GM20431 (cell line): ENCODE measurements at regions not wholly inside any gene's neighbourhood (a gene's known extent, or its start where the extent isn't known, plus 50 kb on each side); places are given as distances from the start of the nearest gene placed in this dataset.

ENCODE experiments used
- in situ Hi-C: fragments of 300-500 bp; cut with MseI, MboI; formaldehyde crosslinking; loops from one replicate; pipeline ENCODE4 v1.15.0; 2020; ENCODE audit warnings: low sequenced_read_pairs; ENCODE audit not compliant: unreplicated experiment

DNA sequence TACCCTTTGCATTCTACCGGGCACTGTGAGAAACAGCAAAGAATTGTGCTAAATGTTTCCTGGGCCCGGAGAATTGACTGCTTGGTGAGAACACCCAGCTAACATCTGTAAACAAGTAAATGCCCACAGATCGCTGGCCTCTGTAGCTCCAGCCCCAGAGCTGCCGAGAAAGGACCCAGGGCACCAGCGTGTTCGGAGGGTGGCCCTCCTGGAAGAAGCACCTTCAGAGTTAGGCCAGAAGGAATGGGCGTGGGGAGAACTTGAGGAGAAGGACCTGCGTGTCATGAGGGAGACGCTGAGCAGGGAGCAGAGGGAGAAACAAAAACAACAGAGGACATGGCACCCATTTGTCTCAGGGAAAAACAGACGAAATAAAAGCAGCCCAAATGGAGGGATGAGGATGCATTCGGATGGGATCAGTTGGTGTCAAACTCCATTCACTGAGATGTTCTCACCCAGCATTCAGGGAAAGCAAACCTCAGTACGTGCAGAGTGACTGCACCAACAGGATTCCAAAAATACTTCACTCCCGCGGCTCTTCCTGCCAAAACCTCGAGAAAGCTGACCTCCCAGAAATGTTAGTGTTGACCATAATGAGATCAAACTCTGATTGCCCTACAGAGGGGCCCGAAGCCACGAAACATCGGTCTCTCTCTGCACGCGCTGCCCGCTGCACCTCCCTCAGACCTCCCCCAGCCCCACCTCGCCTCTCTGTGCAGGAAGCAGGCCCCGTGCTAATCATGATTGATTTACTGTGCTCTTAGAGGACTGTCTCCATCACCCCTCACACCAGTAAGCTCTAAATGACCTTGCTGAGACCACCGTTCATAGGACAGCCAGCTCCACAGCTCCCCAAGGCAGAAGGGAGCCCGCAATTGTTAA is 376.3 kb upstream of the SALL3 start:
- in situ Hi-C loops: no loop called here

DNA sequence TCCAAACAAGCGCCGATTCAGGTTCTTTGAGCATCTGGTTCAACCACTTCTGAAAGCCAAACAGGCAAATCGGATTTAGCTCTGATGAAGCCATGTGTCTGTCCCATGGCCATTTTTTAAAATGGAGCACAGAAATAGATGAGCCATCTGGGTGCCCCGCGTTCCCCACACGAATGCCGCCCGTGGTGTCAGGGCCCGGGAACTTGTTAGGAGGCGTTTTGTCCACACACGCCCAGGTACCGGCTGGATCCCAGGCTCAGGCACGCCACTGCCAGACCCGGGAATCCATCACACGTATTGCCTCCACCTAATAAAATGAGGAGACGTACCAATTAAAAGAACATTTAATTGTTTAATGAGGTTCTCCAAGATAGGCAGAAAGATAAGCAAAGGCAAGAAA is 374.4 kb upstream of the SALL3 start:
- in situ Hi-C loops: no loop called here

DNA sequence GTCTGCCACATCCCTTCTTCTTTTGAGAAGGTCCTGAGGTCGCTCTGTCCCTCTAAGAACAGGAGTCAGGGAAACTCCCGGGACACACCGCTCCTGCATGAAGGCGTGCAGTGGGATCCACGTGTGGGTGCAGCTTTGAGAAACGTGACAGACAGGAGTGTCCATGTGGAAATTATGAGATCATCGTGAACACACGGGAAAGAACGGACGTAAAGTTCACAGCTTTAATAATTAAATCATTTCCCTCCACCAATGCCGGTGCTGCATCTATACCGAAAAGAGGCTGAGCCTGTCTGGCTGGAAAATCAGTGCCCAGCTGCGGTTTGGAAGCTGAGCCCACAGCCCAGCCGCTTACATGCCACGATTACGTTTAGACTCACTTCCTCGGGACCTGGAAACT is 372.4 kb upstream of the SALL3 start:
- in situ Hi-C loops: no loop called here

DNA sequence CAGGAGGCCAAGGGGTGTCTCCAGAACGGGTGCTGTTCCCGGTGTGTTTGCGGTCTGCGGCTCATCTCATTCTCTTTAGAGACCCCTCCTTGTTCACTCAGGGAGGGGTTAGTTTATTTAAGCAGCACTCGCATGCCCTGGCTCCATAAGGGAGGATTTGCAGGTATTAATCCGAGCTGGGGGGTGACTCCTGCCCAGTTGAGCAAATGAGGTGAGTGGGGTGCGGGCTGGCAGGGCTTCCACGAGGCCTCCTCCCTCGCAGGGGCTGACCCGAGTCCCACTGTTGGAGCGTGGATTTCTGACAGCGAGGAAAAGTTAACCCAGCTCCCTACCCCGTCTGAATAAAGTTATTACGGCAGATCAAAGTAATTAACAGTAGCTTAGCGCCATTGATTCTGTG is 371.8 kb upstream of the SALL3 start:
- in situ Hi-C loops: no loop called here

DNA sequence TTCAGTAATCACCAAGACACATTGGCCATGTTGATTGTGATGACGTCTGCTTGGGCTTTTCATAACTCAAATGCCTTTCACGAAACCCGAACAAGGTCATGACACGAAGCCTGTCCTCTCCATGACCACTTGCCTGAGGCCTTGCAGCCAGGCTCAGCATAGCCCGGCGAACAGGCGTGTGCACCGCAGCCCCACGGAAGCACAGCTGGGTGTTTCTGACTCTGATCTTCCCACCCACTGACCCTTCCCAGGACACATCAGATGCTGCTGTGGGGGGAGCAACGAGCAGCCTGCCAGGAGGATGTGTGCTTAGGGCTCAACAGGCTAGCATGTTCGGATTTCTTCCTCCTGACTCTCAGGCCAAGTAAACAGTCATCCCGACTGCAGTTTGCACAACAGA is 369.4 kb upstream of the SALL3 start:
- in situ Hi-C loops: no loop called here

DNA sequence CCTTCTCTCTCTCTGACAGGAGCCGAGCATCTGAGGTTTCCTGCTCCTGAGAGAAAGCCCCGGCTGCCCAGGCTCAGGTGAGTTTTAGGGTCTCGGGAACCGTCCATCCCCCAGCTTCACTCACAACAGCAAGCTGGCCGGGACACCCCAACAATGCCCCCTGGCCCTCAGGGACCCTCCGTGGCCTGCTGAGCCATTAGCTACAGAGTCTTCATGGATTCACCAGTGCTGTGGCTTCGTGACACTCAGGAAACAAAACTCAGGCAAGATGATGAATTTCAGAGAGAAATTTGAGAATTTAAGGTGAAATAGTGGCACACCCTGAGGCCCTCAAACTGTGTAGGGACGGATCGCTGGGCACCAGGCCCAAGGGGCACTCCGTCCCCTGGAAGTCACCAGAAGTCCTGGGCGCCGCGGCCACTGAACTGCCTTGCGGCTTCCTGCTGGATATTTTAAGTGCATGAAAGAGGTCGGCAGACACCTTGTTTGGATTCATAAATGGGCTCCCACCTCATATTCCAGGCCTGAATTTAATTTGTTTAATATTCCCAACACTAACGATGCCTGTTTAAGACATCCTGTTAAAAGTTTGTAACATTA is 368.3 kb upstream of the SALL3 start:
- in situ Hi-C loops: no loop called here

DNA sequence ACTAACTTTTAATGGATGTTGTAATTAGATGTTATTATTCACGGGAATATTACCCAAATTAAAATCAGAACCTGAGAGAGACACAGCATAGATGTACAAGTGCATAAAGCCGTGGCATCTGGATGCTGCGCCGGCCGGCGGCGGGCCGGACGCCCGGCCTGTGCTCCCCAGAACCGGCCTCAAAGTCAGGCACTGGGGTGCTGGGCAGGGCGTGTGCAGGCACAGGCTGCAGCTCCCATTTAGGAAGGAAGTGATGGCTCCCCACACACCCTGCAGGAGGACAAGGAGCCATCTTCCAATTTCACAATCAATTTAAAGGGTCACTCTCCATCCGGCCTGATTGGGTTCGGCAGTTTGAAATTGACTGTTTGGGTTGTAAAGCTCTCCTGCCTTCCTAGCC is 367.7 kb upstream of the SALL3 start:
- in situ Hi-C loops: no loop called here

DNA sequence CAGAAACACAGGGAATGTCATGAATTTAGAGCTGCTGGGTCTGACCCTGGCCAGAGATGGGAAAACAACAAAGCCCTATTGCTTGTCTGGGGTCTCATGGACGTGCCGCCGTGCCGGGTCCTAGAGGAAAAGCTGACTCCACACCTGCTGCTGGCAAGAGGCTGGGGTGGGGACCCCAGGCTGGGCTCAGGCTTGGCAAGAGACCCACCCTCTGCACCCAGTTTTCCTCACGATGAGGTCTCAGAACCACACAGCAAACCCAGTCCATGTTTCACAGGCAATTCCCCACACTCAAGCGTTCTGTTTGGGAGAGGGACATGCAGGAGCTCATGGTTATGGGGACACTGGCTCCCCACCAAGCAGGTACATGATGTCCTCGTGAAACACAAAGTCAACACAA is 367.3 kb upstream of the SALL3 start:
- in situ Hi-C loops: no loop called here

DNA sequence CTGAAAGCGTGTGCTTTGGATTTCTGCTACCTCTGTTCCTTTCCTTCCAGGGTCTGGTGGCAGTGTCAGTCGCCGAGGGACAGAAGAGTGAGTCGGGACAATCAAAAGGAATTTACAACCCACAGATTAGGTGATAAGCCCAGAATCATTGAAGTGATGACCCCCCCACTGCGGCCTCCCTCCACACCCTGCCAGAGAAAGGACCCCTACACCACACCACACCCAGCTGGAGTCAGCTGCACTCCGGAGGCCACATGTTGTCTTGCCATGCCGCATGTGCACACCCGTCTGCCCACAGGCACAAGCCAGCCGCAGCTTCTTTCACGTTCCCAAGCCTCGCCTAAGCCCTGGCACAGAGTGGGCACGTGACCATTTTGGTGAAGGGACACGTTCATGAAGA is 366.8 kb upstream of the SALL3 start:
- in situ Hi-C loops: no loop called here

DNA sequence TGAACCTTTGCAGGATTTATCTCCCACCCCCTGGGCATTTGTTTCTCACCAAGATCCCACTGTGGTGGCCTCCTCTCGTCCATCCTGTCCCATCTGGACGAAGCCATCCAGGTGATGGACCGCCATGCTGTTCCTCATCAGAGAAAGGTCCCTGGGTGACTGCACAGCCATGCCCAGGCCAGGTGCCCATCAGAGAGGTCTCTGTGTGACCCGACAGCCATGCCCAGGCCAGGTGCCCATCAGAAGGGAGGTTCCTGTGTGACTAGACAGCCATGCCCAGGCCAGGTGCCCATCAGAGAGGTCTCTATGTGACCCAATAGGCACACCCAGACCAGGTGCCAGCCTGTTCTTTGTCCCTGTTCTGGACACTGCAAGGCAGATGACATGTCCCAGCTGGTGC is 360.9 kb upstream of the SALL3 start:
- in situ Hi-C loops: no loop called here

DNA sequence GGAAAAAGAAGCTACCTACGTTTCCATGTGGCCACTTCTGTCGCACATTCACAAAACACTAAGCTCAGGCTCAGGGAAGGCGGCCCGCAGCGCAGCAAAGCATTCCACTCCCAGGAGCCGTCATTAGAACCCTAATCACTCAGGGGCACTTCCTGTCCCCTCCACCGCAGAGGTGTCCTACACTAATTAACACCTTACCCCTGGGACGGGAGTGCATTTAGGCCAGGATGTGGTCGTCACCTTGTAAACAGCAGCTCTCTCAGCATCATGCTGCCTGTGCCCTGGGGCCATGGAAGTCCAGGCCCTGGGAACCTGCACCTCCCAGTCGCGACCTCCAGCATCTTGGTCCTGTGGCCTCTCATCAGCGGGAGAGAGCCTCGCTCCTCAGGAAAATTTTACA is 359.8 kb upstream of the SALL3 start:
- in situ Hi-C loops: no loop called here

DNA sequence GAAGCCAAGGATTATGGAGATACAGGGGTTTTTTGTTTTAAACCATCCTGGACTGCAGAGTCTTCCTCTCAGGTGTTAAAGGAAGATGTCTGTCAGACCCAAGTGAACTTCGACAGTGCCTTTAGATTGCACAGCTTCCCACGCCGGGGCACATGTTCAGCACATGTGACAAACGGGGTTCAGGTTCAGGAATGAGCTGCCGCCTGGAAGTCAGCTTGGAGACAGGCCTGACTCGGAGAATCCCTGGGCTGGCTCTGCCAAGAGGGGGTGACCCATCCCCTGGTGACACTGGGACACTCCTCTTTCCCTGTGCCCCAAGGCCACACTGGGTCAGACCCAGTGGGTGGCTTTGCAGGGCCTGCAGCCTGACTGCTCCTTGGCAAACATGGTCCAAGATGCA is 359.3 kb upstream of the SALL3 start:
- in situ Hi-C loops: no loop called here

DNA sequence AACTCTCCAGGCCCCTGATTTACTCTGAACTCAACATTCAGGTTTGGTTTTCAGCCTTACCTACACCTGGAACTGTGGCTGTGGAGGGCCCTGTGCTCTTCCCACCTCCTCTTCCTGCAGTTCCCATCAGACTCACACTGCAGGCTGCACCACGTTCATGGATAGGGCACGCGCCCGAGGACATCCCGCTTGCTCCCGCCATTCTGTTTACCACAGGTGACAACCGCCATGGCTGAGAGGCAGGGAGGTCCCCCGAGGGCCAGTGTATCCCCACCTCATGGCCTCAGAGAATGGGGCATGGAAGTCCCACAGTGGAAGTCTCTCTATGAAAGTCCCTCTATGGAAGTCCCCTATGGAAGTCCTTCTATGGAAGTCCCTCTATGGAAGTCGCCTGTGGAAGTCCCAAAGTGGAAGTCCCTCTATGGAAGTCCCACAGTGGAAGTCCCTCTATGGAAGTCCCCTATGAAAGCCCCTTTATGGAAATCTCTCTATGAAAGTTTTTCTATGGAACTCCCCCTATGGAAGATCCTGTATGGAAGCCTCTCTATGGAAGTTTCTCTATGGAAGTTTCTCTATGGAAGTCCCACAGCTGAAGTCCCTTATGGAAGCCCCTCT is 358.4 kb upstream of the SALL3 start:
- in situ Hi-C loops: no loop called here

DNA sequence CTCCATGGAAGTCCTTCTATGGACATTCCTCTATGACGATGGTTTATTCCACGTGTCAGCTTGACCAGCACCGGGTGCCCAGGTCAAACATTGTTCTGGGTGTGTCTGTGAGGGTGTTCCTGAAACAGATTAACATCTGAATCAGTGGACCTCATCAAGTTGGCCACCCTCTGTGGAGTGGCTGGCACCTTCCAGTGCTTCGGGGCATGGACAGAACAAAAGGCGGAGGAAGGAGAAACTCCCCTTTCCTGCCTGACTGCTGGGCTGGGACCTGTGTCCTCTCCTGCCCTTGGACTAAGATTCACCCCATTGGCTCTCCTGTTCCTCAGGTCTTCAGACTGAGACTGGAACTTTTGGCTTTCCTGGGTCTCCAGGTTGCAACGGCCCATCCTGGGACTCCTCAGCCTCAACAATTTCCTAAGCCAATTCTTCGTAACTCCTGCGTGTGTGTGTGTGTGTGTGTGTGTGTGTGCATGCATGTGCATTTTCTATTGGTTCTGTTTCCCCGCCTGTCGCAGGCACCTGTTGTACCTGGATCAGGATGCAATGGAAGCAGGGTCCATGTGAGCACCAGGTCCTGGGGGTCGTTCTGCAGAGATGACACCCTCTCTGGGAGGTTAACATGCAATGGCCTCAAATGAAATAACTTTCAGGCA is 357.2 kb upstream of the SALL3 start:
- in situ Hi-C loops: no loop called here

DNA sequence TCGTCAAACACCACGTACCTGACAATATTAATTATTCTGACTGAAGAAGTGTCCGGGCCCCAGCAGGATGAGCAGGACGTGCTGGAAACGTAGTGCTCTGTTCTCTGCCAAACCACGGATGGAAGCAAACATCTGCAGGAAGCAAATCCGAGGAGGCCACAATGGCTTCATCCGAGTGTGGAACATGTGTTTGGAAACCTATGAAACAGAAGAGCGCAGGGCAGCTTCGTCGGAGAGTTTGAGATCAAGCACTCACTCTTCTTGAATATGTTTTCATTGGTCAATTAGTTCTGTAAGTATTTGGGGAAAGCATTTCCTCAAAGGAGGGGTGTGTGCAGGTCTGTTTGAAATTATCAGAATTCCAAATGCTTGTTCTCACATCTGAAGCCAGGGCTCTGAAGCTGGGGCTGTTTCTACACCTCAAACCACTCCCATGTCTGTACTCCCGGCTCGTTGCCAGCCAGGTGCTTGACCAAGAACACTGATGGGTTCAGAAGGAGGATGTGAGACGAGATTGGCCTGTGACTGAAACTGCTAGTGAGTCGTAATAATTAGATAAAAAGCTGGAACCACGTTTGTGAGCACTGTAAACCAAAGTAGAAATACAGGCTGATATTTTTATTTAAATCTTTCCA is 356.6 kb upstream of the SALL3 start:
- in situ Hi-C loops: no loop called here

DNA sequence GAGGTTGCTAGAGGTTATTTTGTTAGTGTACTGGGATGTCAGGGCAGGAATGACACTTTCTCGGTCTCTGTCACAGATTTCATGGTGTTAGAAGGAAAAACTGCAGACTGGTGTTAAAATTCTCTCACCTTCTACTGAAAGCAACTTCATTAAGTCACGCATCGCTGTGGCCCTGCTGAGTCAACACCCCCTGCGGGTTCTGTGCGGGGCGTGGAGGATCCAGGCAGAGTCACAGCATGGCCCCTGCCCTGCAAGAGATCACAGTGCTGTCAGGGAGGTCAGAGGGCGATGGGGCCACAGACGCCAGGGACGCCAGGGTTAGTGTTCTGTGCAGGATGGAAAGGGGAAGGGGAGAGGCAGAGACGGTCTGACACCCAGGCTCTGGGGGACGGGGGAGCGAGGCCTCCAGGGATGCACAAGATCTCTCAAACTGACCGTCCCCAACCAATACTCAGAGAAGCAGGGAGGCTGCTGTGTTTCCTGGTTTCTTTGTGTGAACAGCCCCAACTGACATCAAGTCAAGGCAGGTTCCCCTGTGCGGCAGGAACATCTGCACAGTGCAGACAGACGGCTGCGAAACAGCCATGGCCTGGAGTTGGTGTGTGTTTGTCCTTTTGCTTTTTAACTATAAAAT is 354.9 kb upstream of the SALL3 start:
- in situ Hi-C loops: no loop called here

DNA sequence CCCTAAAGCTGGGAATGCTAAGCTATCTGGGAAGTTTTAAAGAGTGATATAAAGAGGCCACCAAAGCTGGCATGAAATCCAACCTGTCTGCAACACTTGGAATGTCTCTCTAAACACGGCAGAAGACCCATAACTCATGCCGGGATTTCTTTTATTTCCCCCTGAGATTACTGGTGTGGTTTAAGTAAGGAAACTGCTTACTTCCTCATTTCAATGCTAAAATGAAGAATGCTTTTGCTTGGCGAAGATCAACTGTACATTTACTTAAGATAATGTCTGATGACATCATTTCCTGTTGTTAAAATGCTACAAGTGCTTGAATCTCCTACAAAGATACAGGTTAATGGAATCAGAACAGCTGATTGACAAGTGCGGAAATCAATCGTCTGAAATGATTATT is 353.8 kb upstream of the SALL3 start:
- in situ Hi-C loops: no loop called here

DNA sequence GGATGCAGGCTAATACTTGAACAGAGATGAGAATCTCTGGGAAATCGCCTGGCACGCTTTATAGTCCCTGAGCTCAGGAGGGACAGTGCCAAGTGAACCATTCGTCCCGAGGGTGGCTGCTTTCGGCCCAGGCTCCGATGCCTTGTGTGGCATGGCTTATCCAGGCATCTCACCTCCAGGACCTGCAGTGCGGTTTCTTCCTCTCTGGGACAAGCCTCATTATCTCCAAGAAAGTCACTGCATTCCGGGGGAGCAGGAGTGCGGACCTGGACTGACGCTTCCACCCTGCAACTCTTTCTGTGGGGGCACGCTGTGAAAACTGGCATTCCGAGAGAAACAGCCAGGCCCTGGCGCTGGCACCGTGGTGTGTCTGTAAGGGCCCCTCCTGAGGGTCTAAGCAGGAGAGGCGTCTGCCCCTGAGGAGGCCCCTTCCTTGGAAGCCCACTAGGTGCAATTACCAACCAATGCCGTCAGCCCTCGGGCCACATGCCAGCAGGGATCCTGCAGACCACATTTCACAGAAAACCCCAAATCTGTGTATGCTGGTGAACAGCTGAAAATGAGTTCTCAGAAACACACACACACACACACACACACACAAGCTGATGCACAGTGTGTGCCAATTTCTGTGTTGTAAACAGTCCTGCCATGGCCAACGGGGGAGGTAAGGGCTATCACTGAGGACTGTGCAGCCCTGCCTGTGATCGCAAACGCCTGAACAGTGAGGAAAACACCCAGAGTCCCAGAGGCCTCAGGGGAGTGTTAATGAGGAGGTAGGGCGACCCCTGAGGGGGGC is 351.9 kb upstream of the SALL3 start:
- in situ Hi-C loops: no loop called here

DNA sequence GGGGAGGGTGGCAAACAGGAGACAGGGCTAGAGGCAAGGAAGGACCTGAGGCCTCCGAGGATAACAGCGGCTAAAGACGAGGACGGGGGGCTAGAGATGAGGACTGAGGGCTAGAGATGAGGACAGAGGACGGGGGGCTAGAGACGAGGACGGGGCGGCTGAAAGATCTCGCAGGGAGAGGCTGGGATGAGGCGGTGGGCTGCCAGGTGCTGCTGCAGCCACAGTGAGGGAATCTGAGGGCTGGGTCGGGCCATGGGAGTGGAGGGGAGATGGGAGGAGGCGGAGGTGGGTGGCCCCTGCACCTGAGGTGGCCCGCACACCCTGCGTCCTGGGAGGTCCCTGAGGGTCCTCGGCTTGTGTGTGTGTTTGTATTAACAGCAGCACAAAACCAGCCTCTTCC is 350.2 kb upstream of the SALL3 start:
- in situ Hi-C loops: no loop called here
